GM12874 (cell line): ENCODE measurements at regions not wholly inside any gene's neighbourhood (a gene's known extent, or its start where the extent isn't known, plus 50 kb on each side); places are given as distances from the start of the nearest gene placed in this dataset.

Source experiments
- CTCF ChIP-seq: IDR thresholded peaks from 2 replicates; pipeline ENCODE4 v1.5.1; 2011; ENCODE audit warnings: low read depth, mild to moderate bottlenecking, control low read depth, low read length, moderate library complexity; ENCODE audit not compliant: insufficient read depth

GRCh38 chr3:174716956-174717505 lies 142.1 kb upstream of the NAALADL2 start:
- TF ChIP-seq CTCF, result no peak

GRCh38 chr3:174720717-174721116 lies 138.4 kb upstream of the NAALADL2 start:
- no peak for TF ChIP-seq CTCF

- TF ChIP-seq CTCF, result no peak
Measured at GRCh38 chr3:174725303-174725702, 133.8 kb upstream of the NAALADL2 start.

- TF ChIP-seq CTCF, result no peak
Measured at GRCh38 chr3:174737966-174738365, 121.2 kb upstream of the NAALADL2 start.

- TF ChIP-seq CTCF, result no peak
Measured at GRCh38 chr3:174749143-174749542, 110.0 kb upstream of the NAALADL2 start.

GRCh38 chr3:174755833-174756829 lies 103.0 kb upstream of the NAALADL2 start:
- no peak for TF ChIP-seq CTCF

GRCh38 chr3:174758943-174759342 lies 100.2 kb upstream of the NAALADL2 start:
- no peak for TF ChIP-seq CTCF
